Glutamatergic neuron (in vitro differentiated cells): ENCODE measurements at regions not wholly inside any gene's neighbourhood (a gene's known extent, or its start where the extent isn't known, plus 50 kb on each side); places are given as distances from the start of the nearest gene placed in this dataset.

Source experiments
- DNase-seq: peaks from one replicate; pipeline ENCODE4 v3.0.0; 2022
- H3K27ac Mint-ChIP-seq: one replicate; pipeline ENCODE4 v1.8.0; 2020; ENCODE audit warnings: mild to moderate bottlenecking, mixed read lengths, inconsistent platforms; ENCODE audit not compliant: unreplicated experiment
- H3K27me3 Mint-ChIP-seq: one replicate; pipeline ENCODE4 v1.8.0; 2020; ENCODE audit warnings: mild to moderate bottlenecking, moderate library complexity, mixed read lengths, inconsistent platforms; ENCODE audit not compliant: unreplicated experiment
- H3K36me3 Mint-ChIP-seq: one replicate; pipeline ENCODE4 v1.8.0; 2020; ENCODE audit warnings: mild to moderate bottlenecking, mixed read lengths, inconsistent platforms; ENCODE audit not compliant: unreplicated experiment
- H3K4me1 Mint-ChIP-seq: one replicate; pipeline ENCODE4 v1.8.0; 2020; ENCODE audit warnings: mild to moderate bottlenecking, low read depth, mixed read lengths, inconsistent platforms; ENCODE audit not compliant: unreplicated experiment
- H3K4me3 Mint-ChIP-seq: one replicate; pipeline ENCODE4 v1.8.0; 2020; ENCODE audit warnings: mild to moderate bottlenecking, mixed read lengths, inconsistent platforms; ENCODE audit not compliant: unreplicated experiment
- H3K9me3 Mint-ChIP-seq: one replicate; pipeline ENCODE4 v1.8.0; 2020; ENCODE audit warnings: mild to moderate bottlenecking, moderate library complexity, mixed read lengths, inconsistent platforms; ENCODE audit not compliant: unreplicated experiment
- CTCF ChIP-seq: fragments of 200-600 bp; sonication (generic); IDR thresholded peaks from one replicate; pipeline ENCODE4 v1.5.0; 2021; ENCODE audit not compliant: partially characterized antibody, unreplicated experiment

GRCh38 chr18:24632158-24632988 lies 171.9 kb downstream of the HRH4 start:
- TF ChIP-seq CTCF = no peak
- Mint-ChIP-seq H3K9me3 (peaks cover 6% of the 10 kb centered on the region), H3K4me3 (peak overlapping the region; percentile 60), H3K4me1 (peaks cover 30% of the 10 kb centered on the region), H3K36me3 (peaks cover 4% of the 10 kb centered on the region), H3K27ac (peak overlapping the region; percentile 67), H3K27me3 (peaks cover 3% of the 10 kb centered on the region)
- DNase-seq = peak; percentile 37

GRCh38 chr18:24633121-24633520 lies 172.7 kb downstream of the HRH4 start:
- DNase-seq = no peak
- peaks cover 3% of the 10 kb centered on the region for H3K27me3 Mint-ChIP-seq
- peaks cover 4% of the 10 kb centered on the region for H3K36me3 Mint-ChIP-seq
- peaks cover 30% of the 10 kb centered on the region for H3K4me1 Mint-ChIP-seq
- peaks cover 6% of the 10 kb centered on the region for H3K9me3 Mint-ChIP-seq
- no peak overlapping the region for H3K4me3 Mint-ChIP-seq
- TF ChIP-seq CTCF = no peak
- no peak overlapping the region for H3K27ac Mint-ChIP-seq

GRCh38 chr18:24649571-24649970 lies 189.1 kb downstream of the HRH4 start:
- no peaks in the 10 kb centered on the region for H3K27me3 Mint-ChIP-seq
- H3K9me3 Mint-ChIP-seq = peaks cover 7% of the 10 kb centered on the region
- DNase-seq = no peak
- no peak overlapping the region for H3K4me3 Mint-ChIP-seq
- peaks cover 12% of the 10 kb centered on the region for H3K4me1 Mint-ChIP-seq
- no peak for TF ChIP-seq CTCF
- peaks cover 5% of the 10 kb centered on the region for H3K36me3 Mint-ChIP-seq
- no peak overlapping the region for H3K27ac Mint-ChIP-seq

GRCh38 chr18:24651434-24651833 lies 191.0 kb downstream of the HRH4 start:
- H3K4me1 Mint-ChIP-seq = peaks cover 22% of the 10 kb centered on the region
- H3K27ac Mint-ChIP-seq = no peak overlapping the region
- no peak overlapping the region for H3K4me3 Mint-ChIP-seq

More at GRCh38 chr18:24651434-24651833, 191.0 kb downstream of the HRH4 start:
- Mint-ChIP-seq H3K9me3 (peaks cover 12% of the 10 kb centered on the region), H3K36me3 (peaks cover 5% of the 10 kb centered on the region), H3K27me3 (peaks cover 7% of the 10 kb centered on the region)
- no peak for TF ChIP-seq CTCF
- DNase-seq = no peak
